Stimulated activated CD4-positive, alpha-beta T cell treated with anti-CD3 and anti-CD28 coated beads, Interleukin-12 subunit alpha, Interleukin-12 subunit beta, amount 100 ng/mL, for 4 hours (primary cell): ENCODE measurements at regions not wholly inside any gene's neighbourhood (a gene's known extent, or its start where the extent isn't known, plus 50 kb on each side); places are given as distances from the start of the nearest gene placed in this dataset.

Source experiments
- DNase-seq: peaks from one replicate; pipeline ENCODE4 v3.0.0-alpha.2; 2020

- DNase-seq: no peak
Observed at GRCh38 chr7:1380821-1381580, 78.3 kb downstream of the MICALL2 start.

GRCh38 chr7:1382553-1383397, 76.5 kb downstream of the MICALL2 start:
- no peak for DNase-seq

GRCh38 chr7:1383398-1384112, 75.7 kb downstream of the MICALL2 start:
- no peak for DNase-seq

- no peak for DNase-seq
Observed at GRCh38 chr7:1384113-1384415, 75.2 kb downstream of the MICALL2 start.
